Keratinocyte (primary cell): ENCODE measurements at regions not wholly inside any gene's neighbourhood (a gene's known extent, or its start where the extent isn't known, plus 50 kb on each side); places are given as distances from the start of the nearest gene placed in this dataset.

Experiments used
- DNase-seq: peaks from one replicate; pipeline ENCODE4 v3.0.0-alpha.2; 2011; ENCODE audit warnings: low read depth, missing footprints, low spot score
- FAIRE-seq: peaks from 2 replicates; lab custom pipeline; 2011; peaks lifted over from hg19 to GRCh38; lab: Jason Lieb, UNC
- H2AFZ ChIP-seq: 2 replicates; pipeline ENCODE4 v1.6.0; 2012; ENCODE audit warnings: low read length, control low read depth, inconsistent platforms; ENCODE audit not compliant: control insufficient read depth
- H3K27ac ChIP-seq: 2 replicates; pipeline ENCODE4 v1.5.1; 2011; ENCODE audit warnings: low read length; ENCODE audit not compliant: control insufficient read depth, insufficient read depth
- H3K27me3 ChIP-seq: 3 replicates; pipeline ENCODE4 v1.6.0; 2011; ENCODE audit warnings: low read length; ENCODE audit not compliant: control insufficient read depth, insufficient read depth; ENCODE audit errors: extremely low read depth
- H3K36me3 ChIP-seq, 2 experiments: 2 replicates in 1 of 2; 3 replicates in 1 of 2; pipeline ENCODE4 v1.5.1; 2011; ENCODE audit warnings: low read length in 2 of 2, mild to moderate bottlenecking in 1 of 2; ENCODE audit not compliant: control insufficient read depth in 2 of 2, insufficient read depth in 2 of 2; ENCODE audit errors: extremely low read depth in 1 of 2
- H3K4me1 ChIP-seq: 3 replicates; pipeline ENCODE4 v1.5.1; 2011; ENCODE audit warnings: low read length; ENCODE audit not compliant: control insufficient read depth, insufficient read depth; ENCODE audit errors: extremely low read depth
- H3K4me2 ChIP-seq: 3 replicates; pipeline ENCODE4 v1.6.0; 2011; ENCODE audit warnings: low read depth, low read length; ENCODE audit not compliant: control insufficient read depth, insufficient read depth; ENCODE audit errors: extremely low read depth
- H3K4me3 ChIP-seq, 3 experiments: fragments of 200-600 bp in 1 of 3; sonication (generic) in 1 of 3; 2 replicates in 2 of 3; 3 replicates in 1 of 3; pipeline ENCODE4 v1.5.1; 2011 to 2016; ENCODE audit warnings: low read length in 3 of 3, mild to moderate bottlenecking in 3 of 3, control low read depth in 2 of 3, inconsistent platforms in 1 of 3, low read depth in 1 of 3, mixed read lengths in 1 of 3, mixed run types in 1 of 3, moderate library complexity in 1 of 3; ENCODE audit not compliant: control insufficient read depth in 2 of 3, insufficient read depth in 2 of 3; ENCODE audit errors: extremely low read depth in 1 of 3
- H3K79me2 ChIP-seq: 2 replicates; pipeline ENCODE4 v1.6.0; 2012; ENCODE audit warnings: low read length; ENCODE audit not compliant: control insufficient read depth, insufficient read depth
- H3K9ac ChIP-seq: 3 replicates; pipeline ENCODE4 v1.6.0; 2011; ENCODE audit warnings: low read length; ENCODE audit not compliant: control insufficient read depth, insufficient read depth; ENCODE audit errors: extremely low read depth
- H3K9me1 ChIP-seq: 3 replicates; pipeline ENCODE4 v1.6.0; 2011; ENCODE audit warnings: low read length; ENCODE audit not compliant: control insufficient read depth, insufficient read depth; ENCODE audit errors: extremely low read depth
- H3K9me3 ChIP-seq: 2 replicates; pipeline ENCODE4 v1.5.1; 2012; ENCODE audit warnings: low read depth, low read length; ENCODE audit not compliant: control insufficient read depth
- H4K20me1 ChIP-seq: 3 replicates; pipeline ENCODE4 v1.6.0; 2011; ENCODE audit warnings: low read length; ENCODE audit not compliant: control insufficient read depth, insufficient read depth; ENCODE audit errors: extremely low read depth
- EZH2 ChIP-seq: IDR thresholded peaks from one replicate; pipeline ENCODE4 v1.6.1; 2012; ENCODE audit warnings: inconsistent platforms, mild to moderate bottlenecking, low read length, moderate library complexity
- dilution Hi-C: fragments of 300-500 bp; cut with MboI; formaldehyde crosslinking; loops from one replicate; pipeline ENCODE4 v1.7.0; 2020; ENCODE audit warnings: low sequenced_read_pairs; ENCODE audit not compliant: extremely low pct_ligation_motif_present
- TF ChIP-seq, protein P1 (sequence below), 3 experiments: IDR thresholded peaks in 1 of 3; conservative IDR thresholded peaks in 1 of 3; optimal IDR thresholded peaks in 1 of 3; 2 replicates in 2 of 3; 3 replicates in 1 of 3; pipeline versions ENCODE3 to v1.5.1; 2011; ENCODE audit warnings: low read length in 3 of 3, mild to moderate bottlenecking in 3 of 3, moderate library complexity in 2 of 3, control low read depth in 1 of 3, inconsistent platforms in 1 of 3; ENCODE audit not compliant: insufficient read depth in 2 of 3; ENCODE audit errors: extremely low read depth in 1 of 3

DNA sequence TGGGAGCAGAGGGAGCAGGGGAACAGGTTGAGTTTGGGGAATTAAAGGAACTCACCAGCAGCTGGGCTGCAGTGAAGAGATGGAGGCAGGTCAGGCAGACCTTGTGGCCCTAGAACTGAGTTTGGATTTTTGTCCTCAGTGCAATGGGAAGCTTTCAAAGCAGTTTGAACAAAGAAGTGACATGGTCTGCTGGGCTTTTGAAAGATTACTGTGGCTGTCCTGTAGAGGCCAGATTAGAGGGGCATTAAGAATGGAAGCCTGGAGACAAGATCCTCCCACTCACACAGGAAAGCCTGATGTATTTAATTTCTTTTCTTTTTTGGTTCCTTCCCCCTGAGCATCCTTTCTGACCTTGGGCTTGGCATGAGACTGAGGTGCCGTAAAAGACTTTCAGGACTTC lies 118.1 kb upstream of the LHCGR start:
- H3K9ac ChIP-seq = no peak overlapping the region
- H3K36me3 ChIP-seq = no peaks in the 10 kb centered on the region
- H4K20me1 ChIP-seq = no peaks in the 10 kb centered on the region
- FAIRE-seq (no peak), DNase-seq (no peak)
- no peaks in the 10 kb centered on the region for H3K4me1 ChIP-seq
- no peak overlapping the region for H3K27ac ChIP-seq
- dilution Hi-C loops = no loop called here
- H3K4me2 ChIP-seq = no peak overlapping the region
- no peaks in the 10 kb centered on the region for H3K79me2 ChIP-seq
- no peak overlapping the region for H2AFZ ChIP-seq
- H3K4me3 ChIP-seq = no peak overlapping the region
- H3K9me1 ChIP-seq = no peaks in the 10 kb centered on the region
- H3K9me3 ChIP-seq = no peaks in the 10 kb centered on the region
- H3K27me3 ChIP-seq = peaks cover 4% of the 10 kb centered on the region
- TF ChIP-seq, protein P1, sequence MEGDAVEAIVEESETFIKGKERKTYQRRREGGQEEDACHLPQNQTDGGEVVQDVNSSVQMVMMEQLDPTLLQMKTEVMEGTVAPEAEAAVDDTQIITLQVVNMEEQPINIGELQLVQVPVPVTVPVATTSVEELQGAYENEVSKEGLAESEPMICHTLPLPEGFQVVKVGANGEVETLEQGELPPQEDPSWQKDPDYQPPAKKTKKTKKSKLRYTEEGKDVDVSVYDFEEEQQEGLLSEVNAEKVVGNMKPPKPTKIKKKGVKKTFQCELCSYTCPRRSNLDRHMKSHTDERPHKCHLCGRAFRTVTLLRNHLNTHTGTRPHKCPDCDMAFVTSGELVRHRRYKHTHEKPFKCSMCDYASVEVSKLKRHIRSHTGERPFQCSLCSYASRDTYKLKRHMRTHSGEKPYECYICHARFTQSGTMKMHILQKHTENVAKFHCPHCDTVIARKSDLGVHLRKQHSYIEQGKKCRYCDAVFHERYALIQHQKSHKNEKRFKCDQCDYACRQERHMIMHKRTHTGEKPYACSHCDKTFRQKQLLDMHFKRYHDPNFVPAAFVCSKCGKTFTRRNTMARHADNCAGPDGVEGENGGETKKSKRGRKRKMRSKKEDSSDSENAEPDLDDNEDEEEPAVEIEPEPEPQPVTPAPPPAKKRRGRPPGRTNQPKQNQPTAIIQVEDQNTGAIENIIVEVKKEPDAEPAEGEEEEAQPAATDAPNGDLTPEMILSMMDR (optimal IDR thresholded peaks at IDR 0.05 in 1 of 3, IDR thresholded peaks at IDR 0.05 in 1 of 3, conservative IDR thresholded peaks at IDR 0.05 in 1 of 3; ENCODE audit: extremely low read depth in 1 of 3, insufficient read depth in 2 of 3, low read length in 3 of 3) = no peak

DNA sequence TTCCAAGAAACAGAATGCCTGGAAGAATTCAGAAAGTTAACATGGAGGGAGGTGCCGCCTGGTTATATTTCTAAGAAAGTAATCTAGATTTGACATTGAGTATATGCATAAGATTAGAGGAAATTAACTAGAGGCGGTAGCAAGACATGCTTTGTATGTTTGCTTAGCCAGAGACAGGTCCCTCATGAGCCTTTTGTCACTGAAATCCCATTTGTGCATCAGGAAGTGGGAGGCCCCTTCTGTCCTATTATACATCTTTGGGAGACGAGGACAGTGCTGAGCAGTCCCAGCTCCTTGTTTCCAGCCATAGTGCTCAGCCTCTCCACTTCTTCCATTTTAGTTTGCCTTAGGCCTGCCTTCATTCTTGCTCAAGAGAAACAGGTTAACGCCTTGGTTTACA lies 115.4 kb upstream of the LHCGR start:
- Histone ChIP-seq H3K79me2 (no peaks in the 10 kb centered on the region), H3K27ac (no peak overlapping the region), H3K36me3 (no peaks in the 10 kb centered on the region), H3K9ac (no peak overlapping the region), H3K4me2 (no peak overlapping the region), H3K4me3 (no peak overlapping the region), H3K4me1 (no peaks in the 10 kb centered on the region), H3K9me1 (no peaks in the 10 kb centered on the region), H3K9me3 (no peaks in the 10 kb centered on the region), H3K27me3 (no peaks in the 10 kb centered on the region), H2AFZ (no peak overlapping the region), H4K20me1 (no peaks in the 10 kb centered on the region)
- dilution Hi-C loops = no loop called here
- TF ChIP-seq EZH2 = no peak
- TF ChIP-seq, protein P1 (optimal IDR thresholded peaks at IDR 0.05 in 1 of 3, IDR thresholded peaks at IDR 0.05 in 1 of 3, conservative IDR thresholded peaks at IDR 0.05 in 1 of 3; ENCODE audit: extremely low read depth in 1 of 3, insufficient read depth in 2 of 3, low read length in 3 of 3) = no peak
- DNase-seq = no peak
- FAIRE-seq = no peak
